ENCODE measurements at regions not wholly inside any gene's neighbourhood (a gene's known extent, or its start where the extent isn't known, plus 50 kb on each side); places are given as distances from the start of the nearest gene placed in this dataset.

GRCh38 chr18:39759926-39760325 is 2194.3 kb upstream of the CELF4 start:
- DNase-seq, result no peak

GRCh38 chr18:39753178-39753577 is 2187.6 kb upstream of the CELF4 start:
- no peak for DNase-seq

- DNase-seq, result no peak
Measured at GRCh38 chr18:39752351-39752750, 2186.8 kb upstream of the CELF4 start.

GRCh38 chr18:39751921-39752320 is 2186.3 kb upstream of the CELF4 start:
- DNase-seq, result no peak

- no peak for DNase-seq
Measured at GRCh38 chr18:39751161-39751560, 2185.6 kb upstream of the CELF4 start.

GRCh38 chr18:39749154-39749553 is 2183.6 kb upstream of the CELF4 start:
- DNase-seq, result no peak

- DNase-seq, result no peak
Measured at GRCh38 chr18:39748727-39749126, 2183.1 kb upstream of the CELF4 start.

- DNase-seq, result no peak
Measured at GRCh38 chr18:39746201-39746600, 2180.6 kb upstream of the CELF4 start.

- no peak for DNase-seq
Measured at GRCh38 chr18:39743463-39743862, 2177.9 kb upstream of the CELF4 start.

GRCh38 chr18:39741755-39742466 is 2176.3 kb upstream of the CELF4 start:
- no peak for DNase-seq

GRCh38 chr18:39737869-39738268 is 2172.3 kb upstream of the CELF4 start:
- no peak for DNase-seq

GRCh38 chr18:39732918-39733317 is 2167.3 kb upstream of the CELF4 start:
- DNase-seq, result no peak

- no peak for DNase-seq
Measured at GRCh38 chr18:39730606-39731005, 2165.0 kb upstream of the CELF4 start.

GRCh38 chr18:39724652-39725051 is 2159.1 kb upstream of the CELF4 start:
- DNase-seq, result no peak

GRCh38 chr18:39721712-39722111 is 2156.1 kb upstream of the CELF4 start:
- no peak for DNase-seq

- DNase-seq, result no peak
Measured at GRCh38 chr18:39713961-39714360, 2148.4 kb upstream of the CELF4 start.

- DNase-seq, result no peak
Measured at GRCh38 chr18:39711701-39712100, 2146.1 kb upstream of the CELF4 start.

GRCh38 chr18:39705362-39705761 is 2139.8 kb upstream of the CELF4 start:
- DNase-seq, result no peak

- no peak for DNase-seq
Measured at GRCh38 chr18:39702888-39703287, 2137.3 kb upstream of the CELF4 start.

GRCh38 chr18:39701839-39702238 is 2136.2 kb upstream of the CELF4 start:
- no peak for DNase-seq

- no peak for DNase-seq
Measured at GRCh38 chr18:39701055-39701783, 2135.6 kb upstream of the CELF4 start.

- no peak for DNase-seq
Measured at GRCh38 chr18:39699340-39699964, 2133.9 kb upstream of the CELF4 start.

- DNase-seq, result no peak
Measured at GRCh38 chr18:39698436-39698835, 2132.8 kb upstream of the CELF4 start.

- no peak for DNase-seq
Measured at GRCh38 chr18:39693359-39693758, 2127.8 kb upstream of the CELF4 start.

Data from NCI-H1694 (cell line).